Brain microvascular endothelial cell (primary cell): ENCODE measurements at regions not wholly inside any gene's neighbourhood (a gene's known extent, or its start where the extent isn't known, plus 50 kb on each side); places are given as distances from the start of the nearest gene placed in this dataset.

Experiments
- DNase-seq: peaks from one replicate; pipeline ENCODE4 v3.0.0-alpha.2; 2020
- H3K27ac ChIP-seq: fragments of 250-450 bp; sonication (Bioruptor Pico); 2 replicates; pipeline ENCODE4 v1.5.1; 2020; ENCODE audit warnings: mild to moderate bottlenecking, moderate library complexity
- H3K27me3 ChIP-seq: fragments of 250-450 bp; sonication (Bioruptor Pico); replicated peaks from 2 replicates; pipeline ENCODE4 v1.5.1; 2020; ENCODE audit warnings: mild to moderate bottlenecking
- H3K36me3 ChIP-seq: fragments of 250-450 bp; sonication (Bioruptor Pico); replicated peaks from 2 replicates; pipeline ENCODE4 v1.5.1; 2020; ENCODE audit warnings: mild to moderate bottlenecking
- H3K4me3 ChIP-seq: 2 replicates; pipeline ENCODE4 v1.5.1; 2011; ENCODE audit warnings: low read depth, mild to moderate bottlenecking, control low read depth, low read length, moderate library complexity
- CTCF ChIP-seq: IDR thresholded peaks from 2 replicates; pipeline ENCODE4 v1.5.1; 2011; ENCODE audit warnings: low read depth, mild to moderate bottlenecking, moderate library complexity, low read length, control low read depth, inconsistent platforms; ENCODE audit errors: missing control alignments
- in situ Hi-C: cut with HindIII; loops from 2 replicates; pipeline ENCODE4 v1.10.0; 2017; ENCODE audit warnings: low sequenced_read_pairs, low pct_ligation_motif_present

GRCh38 chr1:54464477-54465146 lies 58.4 kb upstream of the SSBP3 start:
- no peaks in the 10 kb centered on the region for H3K36me3 ChIP-seq
- H3K27me3 ChIP-seq: no peaks in the 10 kb centered on the region
- no peak overlapping the region for H3K4me3 ChIP-seq
- H3K27ac ChIP-seq: no peak overlapping the region
- no peak for TF ChIP-seq CTCF
- DNase-seq: no peak
- in situ Hi-C loops: no loop called here

- no peak overlapping the region for H3K27ac ChIP-seq
Observed at GRCh38 chr1:54464031-54464476, 57.9 kb upstream of the SSBP3 start.

GRCh38 chr1:54463259-54464030 lies 57.3 kb upstream of the SSBP3 start:
- no peaks in the 10 kb centered on the region for H3K36me3 ChIP-seq
- no peak overlapping the region for H3K4me3 ChIP-seq
- no peak for TF ChIP-seq CTCF
- no peak for DNase-seq
- no peak overlapping the region for H3K27ac ChIP-seq
- no peaks in the 10 kb centered on the region for H3K27me3 ChIP-seq
- in situ Hi-C loops: no loop called here

More at GRCh38 chr1:54464031-54464476, 57.9 kb upstream of the SSBP3 start:
- H3K36me3 ChIP-seq: no peaks in the 10 kb centered on the region
- H3K4me3 ChIP-seq: no peak overlapping the region
- TF ChIP-seq CTCF: no peak
- DNase-seq: no peak
- in situ Hi-C loops: no loop called here
- no peaks in the 10 kb centered on the region for H3K27me3 ChIP-seq

- Histone ChIP-seq H3K27ac (no peak overlapping the region), H3K36me3 (no peaks in the 10 kb centered on the region), H3K27me3 (no peaks in the 10 kb centered on the region), H3K4me3 (no peak overlapping the region)
- no peak for DNase-seq
- in situ Hi-C loops: no loop called here
- no peak for TF ChIP-seq CTCF
Observed at GRCh38 chr1:54462597-54463258, 56.5 kb upstream of the SSBP3 start.

GRCh38 chr1:54461731-54462596 lies 55.8 kb upstream of the SSBP3 start:
- no peaks in the 10 kb centered on the region for H3K27me3 ChIP-seq

More at GRCh38 chr1:54461731-54462596, 55.8 kb upstream of the SSBP3 start:
- in situ Hi-C loops: no loop called here
- no peaks in the 10 kb centered on the region for H3K36me3 ChIP-seq
- TF ChIP-seq CTCF: no peak
- no peak for DNase-seq
- H3K27ac ChIP-seq: no peak overlapping the region
- H3K4me3 ChIP-seq: no peak overlapping the region
